Cardiac fibroblast (primary cell): ENCODE measurements at regions not wholly inside any gene's neighbourhood (a gene's known extent, or its start where the extent isn't known, plus 50 kb on each side); places are given as distances from the start of the nearest gene placed in this dataset.

Experiments
- DNase-seq, 2 donors: peaks; one replicate each; pipeline versions ENCODE4 v3.0.0 to v3.0.0-alpha.2; 2010; ENCODE audit warnings: low read depth in 2 of 2
- H3K4me3 ChIP-seq, 2 donors: replicated peaks in 1 of 2; 1 replicate in 1 of 2; 2 replicates in 1 of 2; pipeline ENCODE4 v1.5.1; 2011; ENCODE audit warnings: low read depth in 2 of 2, low read length in 2 of 2, mild to moderate bottlenecking in 2 of 2, moderate library complexity in 1 of 2
- TF ChIP-seq, protein P1 (sequence below): IDR thresholded peaks from one replicate; pipeline ENCODE4 v1.5.1; 2011; ENCODE audit warnings: low read depth, mild to moderate bottlenecking, low read length, inconsistent platforms

DNA sequence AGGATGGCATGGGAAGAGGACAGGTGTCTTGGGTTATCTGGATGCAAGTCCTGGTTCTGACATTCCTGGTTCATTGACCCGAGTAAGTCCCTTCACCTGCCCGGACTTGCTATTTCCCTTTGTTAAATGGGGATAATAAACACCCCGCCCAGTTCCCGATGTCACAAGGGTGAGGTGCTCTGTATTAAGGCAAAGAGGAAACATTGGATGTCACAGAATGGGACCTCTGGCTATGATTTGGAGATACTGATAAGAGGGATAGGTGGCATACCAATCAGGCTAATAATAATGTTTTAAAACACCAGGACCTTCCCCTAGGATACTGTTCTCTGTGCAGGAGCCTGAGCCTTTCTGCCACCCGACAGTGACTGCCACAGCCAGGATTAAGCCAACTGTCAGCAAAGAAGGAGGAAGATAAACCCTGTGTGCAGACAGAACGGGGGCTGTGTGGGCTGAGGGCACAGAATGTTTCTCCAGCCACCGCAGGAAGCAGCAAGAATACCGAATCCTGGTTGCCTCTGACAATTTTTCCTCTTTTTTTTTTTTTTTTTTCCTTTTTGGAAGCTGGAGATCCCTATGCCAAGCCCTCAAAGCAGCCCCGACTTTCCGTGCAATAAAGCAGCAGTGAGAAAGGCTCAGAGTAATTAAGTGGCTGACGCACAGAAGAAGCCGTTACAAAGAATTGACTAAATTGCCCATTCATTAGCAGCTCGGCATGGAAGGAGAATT, 336.6 kb downstream of the SMAD2 start:
- TF ChIP-seq, protein P1, sequence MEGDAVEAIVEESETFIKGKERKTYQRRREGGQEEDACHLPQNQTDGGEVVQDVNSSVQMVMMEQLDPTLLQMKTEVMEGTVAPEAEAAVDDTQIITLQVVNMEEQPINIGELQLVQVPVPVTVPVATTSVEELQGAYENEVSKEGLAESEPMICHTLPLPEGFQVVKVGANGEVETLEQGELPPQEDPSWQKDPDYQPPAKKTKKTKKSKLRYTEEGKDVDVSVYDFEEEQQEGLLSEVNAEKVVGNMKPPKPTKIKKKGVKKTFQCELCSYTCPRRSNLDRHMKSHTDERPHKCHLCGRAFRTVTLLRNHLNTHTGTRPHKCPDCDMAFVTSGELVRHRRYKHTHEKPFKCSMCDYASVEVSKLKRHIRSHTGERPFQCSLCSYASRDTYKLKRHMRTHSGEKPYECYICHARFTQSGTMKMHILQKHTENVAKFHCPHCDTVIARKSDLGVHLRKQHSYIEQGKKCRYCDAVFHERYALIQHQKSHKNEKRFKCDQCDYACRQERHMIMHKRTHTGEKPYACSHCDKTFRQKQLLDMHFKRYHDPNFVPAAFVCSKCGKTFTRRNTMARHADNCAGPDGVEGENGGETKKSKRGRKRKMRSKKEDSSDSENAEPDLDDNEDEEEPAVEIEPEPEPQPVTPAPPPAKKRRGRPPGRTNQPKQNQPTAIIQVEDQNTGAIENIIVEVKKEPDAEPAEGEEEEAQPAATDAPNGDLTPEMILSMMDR = no peak
- no peak for DNase-seq
- H3K4me3 ChIP-seq = no peak overlapping the region

DNA sequence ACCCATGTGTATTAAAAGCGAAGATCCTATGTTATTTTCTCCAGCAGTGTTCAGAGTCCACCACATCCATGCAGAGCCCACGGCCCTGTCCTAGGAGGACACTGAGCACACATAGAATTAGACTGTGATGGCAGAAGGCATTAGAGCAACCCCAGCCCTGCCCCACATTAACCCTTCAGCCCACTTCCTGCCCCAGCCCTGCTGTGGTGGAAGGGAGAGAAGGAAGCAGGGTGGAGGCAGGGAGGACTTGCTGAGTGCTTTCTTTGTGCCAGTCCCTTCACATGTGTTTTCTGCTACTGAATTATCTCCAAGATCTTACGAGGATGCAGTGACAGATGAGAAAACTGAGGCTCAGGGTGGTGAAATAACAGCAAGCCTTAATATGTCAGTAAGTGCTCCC, 339.0 kb downstream of the SMAD2 start:
- no peak for DNase-seq
- no peak overlapping the region for H3K4me3 ChIP-seq
- TF ChIP-seq, protein P1 = no peak

DNA sequence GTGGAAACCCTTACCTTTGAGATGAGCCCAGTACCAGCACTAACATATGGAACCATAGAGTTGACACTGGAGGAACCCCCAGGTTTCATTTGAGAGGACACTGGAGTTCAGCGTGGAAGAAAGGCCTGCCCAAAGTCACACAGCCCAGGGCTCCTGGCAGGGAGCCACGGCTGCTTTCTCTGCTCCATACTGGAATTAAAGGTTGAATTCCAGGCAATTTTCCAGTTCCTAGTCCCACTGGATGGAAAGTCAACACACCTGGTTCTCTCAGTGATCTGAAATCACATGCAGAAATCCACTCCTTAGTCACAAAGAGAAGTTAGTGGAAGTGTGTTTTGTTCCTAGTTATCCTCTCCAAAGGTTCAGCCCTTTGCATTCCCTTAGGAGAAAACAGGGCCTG, 336.1 kb upstream of the SKOR2 start:
- TF ChIP-seq, protein P1 = no peak
- no peak overlapping the region for H3K4me3 ChIP-seq
- no peak for DNase-seq

DNA sequence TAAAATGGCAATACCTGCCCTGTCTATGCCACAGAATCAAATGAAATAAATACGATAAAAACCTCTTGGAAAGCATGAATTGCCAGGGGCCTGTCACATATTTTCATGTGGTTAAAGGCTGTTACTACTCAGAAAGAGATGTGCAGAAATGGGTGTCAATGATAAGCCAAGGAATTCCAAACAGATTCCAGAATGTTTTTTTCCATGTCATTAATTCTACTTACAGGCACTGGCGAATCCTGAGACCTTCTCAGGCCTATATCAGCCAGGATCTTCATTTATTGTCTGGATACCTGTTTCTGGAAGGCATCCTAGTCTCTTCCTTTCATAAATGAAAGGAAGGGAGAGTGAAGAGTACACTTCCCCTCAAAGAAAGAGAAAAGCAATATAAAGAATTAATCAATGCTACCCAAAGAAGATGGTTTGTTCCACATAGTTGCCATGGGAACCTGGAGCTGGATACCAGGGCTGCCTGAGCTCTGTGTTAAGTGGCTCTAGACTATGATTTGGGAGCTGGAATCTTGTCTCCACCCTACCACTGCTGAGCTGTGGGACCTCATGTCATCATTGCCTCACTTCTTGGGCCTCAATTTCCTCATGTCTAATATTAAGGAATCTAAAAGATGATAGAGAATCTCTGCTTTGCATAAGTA, 335.1 kb upstream of the SKOR2 start:
- no peak for DNase-seq
- no peak overlapping the region for H3K4me3 ChIP-seq
- TF ChIP-seq, protein P1 = no peak

DNA sequence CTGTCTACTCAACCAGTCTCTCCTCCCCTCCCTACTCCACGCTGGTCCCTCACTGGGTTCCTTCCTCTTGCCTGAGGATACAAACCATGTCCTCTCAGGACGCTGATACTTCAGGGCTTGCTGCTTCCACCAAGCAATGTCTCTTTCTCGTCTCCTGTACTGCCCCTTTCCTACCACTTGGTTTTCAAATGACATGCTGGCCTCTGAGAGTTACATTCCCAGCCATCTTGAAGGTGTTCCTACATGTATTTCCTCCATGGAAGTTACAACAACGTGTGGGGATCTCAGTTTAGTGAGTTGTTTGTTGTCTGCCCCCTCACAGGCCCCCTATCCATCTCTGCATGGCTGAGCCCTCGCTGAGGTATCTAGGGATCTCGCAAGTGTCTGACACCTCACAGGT, 334.5 kb upstream of the SKOR2 start:
- no peak overlapping the region for H3K4me3 ChIP-seq
- no peak for DNase-seq
- TF ChIP-seq, protein P1 = no peak

DNA sequence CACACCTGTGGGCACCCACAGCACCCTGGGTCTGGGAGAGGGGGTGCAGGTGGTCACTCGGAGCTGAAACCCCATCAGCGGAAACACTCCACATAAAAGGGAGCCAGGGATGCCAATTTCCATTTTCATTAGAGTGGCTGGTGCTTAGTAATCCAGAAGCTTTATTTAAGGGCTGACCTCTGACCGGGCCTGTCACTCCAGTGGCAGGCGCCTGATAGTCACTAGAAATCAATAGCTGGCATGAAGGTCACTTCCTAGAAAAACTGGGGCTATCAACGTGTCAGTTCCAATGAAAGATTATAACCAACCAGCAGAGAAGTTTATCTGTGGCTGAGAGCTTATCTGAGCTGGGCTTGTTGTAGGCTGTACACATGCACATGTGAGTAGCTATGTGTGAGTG, 333.7 kb upstream of the SKOR2 start:
- TF ChIP-seq, protein P1 = no peak
- DNase-seq = no peak
- no peak overlapping the region for H3K4me3 ChIP-seq
